Tibial nerve (tissue), 3 donors: ENCODE measurements at regions not wholly inside any gene's neighbourhood (a gene's known extent, or its start where the extent isn't known, plus 50 kb on each side); places are given as distances from the start of the nearest gene placed in this dataset.

ENCODE experiments used
- CTCF ChIP-seq, 5 experiments: fragments of 200-600 bp in 3 of 5; fragments of 450-650 bp in 2 of 5; sonication (generic) in 3 of 5; IDR thresholded peaks; one replicate each; pipeline ENCODE4 v1.5.1; 2016 to 2019; ENCODE audit warnings: antibody characterized with exemption in 5 of 5, mild to moderate bottlenecking in 3 of 5, moderate library complexity in 2 of 5
- POLR2A ChIP-seq, 2 donors: fragments of 450-650 bp; IDR thresholded peaks; one replicate each; pipeline ENCODE4 v1.6.1; 2017; ENCODE audit warnings: antibody characterized with exemption in 2 of 2, mild to moderate bottlenecking in 2 of 2, moderate library complexity in 2 of 2

GRCh38 chr14:101331141-101331525, 230.2 kb upstream of the DIO3 start:
- no peak for TF ChIP-seq CTCF (IDR thresholded peaks at IDR 0.05)
- TF ChIP-seq POLR2A (IDR thresholded peaks at IDR 0.05), result no peak
